ENCODE measurements at regions not wholly inside any gene's neighbourhood (a gene's known extent, or its start where the extent isn't known, plus 50 kb on each side); places are given as distances from the start of the nearest gene placed in this dataset.
"Not testable (repeated sequence)": the region's sequence is repeated elsewhere in the genome, so short reads cannot be mapped to it uniquely, and the experiment has no call there.

GRCh38 chr5:172534229-172535107 is 80.1 kb upstream of the SH3PXD2B start:
- no peak for DNase-seq (ENCODE audit: low read depth)
- no peak for TF ChIP-seq CTCF (conservative IDR thresholded peaks at IDR 0.05; ENCODE audit: low read depth, low read length)
- no peak overlapping the region for H3K4me3 ChIP-seq (ENCODE audit: low read length)

GRCh38 chr5:172533399-172534228 is 79.3 kb upstream of the SH3PXD2B start:
- no peak for DNase-seq (ENCODE audit: low read depth)
- no peak for TF ChIP-seq CTCF (conservative IDR thresholded peaks at IDR 0.05; ENCODE audit: low read depth, low read length)
- H3K4me3 ChIP-seq (ENCODE audit: low read length) = no peak overlapping the region

- no peak for DNase-seq (ENCODE audit: low read depth)
Measured at GRCh38 chr5:172533058-172533398, 78.7 kb upstream of the SH3PXD2B start.

GRCh38 chr5:172532439-172532838 is 78.1 kb upstream of the SH3PXD2B start:
- H3K4me3 ChIP-seq (ENCODE audit: low read length); DNase-seq (ENCODE audit: low read depth): not testable (repeated sequence)

More at GRCh38 chr5:172533058-172533398, 78.7 kb upstream of the SH3PXD2B start:
- no peak for TF ChIP-seq CTCF (conservative IDR thresholded peaks at IDR 0.05; ENCODE audit: low read depth, low read length)
- H3K4me3 ChIP-seq (ENCODE audit: low read length) = no peak overlapping the region

- no peak for DNase-seq (ENCODE audit: low read depth)
- no peak overlapping the region for H3K4me3 ChIP-seq (ENCODE audit: low read length)
- no peak for TF ChIP-seq CTCF (conservative IDR thresholded peaks at IDR 0.05; ENCODE audit: low read depth, low read length)
Measured at GRCh38 chr5:172531704-172532026, 77.3 kb upstream of the SH3PXD2B start.

GRCh38 chr5:172530878-172531703 is 76.8 kb upstream of the SH3PXD2B start:
- no peak overlapping the region for H3K4me3 ChIP-seq (ENCODE audit: low read length)
- DNase-seq (ENCODE audit: low read depth) = no peak
- no peak for TF ChIP-seq CTCF (conservative IDR thresholded peaks at IDR 0.05; ENCODE audit: low read depth, low read length)

GRCh38 chr5:172530406-172530805 is 76.1 kb upstream of the SH3PXD2B start:
- DNase-seq (ENCODE audit: low read depth) = no peak
- no peak for TF ChIP-seq CTCF (conservative IDR thresholded peaks at IDR 0.05; ENCODE audit: low read depth, low read length)
- no peak overlapping the region for H3K4me3 ChIP-seq (ENCODE audit: low read length)
